ENCODE measurements at regions not wholly inside any gene's neighbourhood (a gene's known extent, or its start where the extent isn't known, plus 50 kb on each side); places are given as distances from the start of the nearest gene placed in this dataset.
"Not testable (repeated sequence)": the region's sequence is repeated elsewhere in the genome, so short reads cannot be mapped to it uniquely, and the experiment has no call there.

DNA sequence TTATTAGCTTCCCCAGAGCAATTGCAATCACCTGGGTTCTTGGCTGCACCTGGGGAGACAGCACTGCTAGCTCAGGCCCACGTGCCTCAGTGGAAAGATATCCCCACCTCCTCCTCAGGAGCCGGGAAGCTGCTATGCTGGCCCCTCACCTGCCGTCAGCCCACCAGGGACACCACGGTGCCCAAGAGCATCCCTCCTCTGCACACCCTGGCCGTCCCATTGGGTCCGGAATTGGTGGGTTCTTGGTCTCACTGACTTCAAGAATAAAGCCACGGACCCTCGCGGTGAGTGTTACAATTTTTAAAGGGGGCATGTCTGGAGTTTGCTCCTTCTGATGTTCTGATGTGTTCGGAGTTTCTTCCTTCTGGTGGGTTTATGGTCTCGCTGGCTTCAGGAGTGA lies 72.3 kb upstream of the MEF2A start:
- no peak overlapping the region for H3K27ac ChIP-seq
- TF ChIP-seq, protein P1, sequence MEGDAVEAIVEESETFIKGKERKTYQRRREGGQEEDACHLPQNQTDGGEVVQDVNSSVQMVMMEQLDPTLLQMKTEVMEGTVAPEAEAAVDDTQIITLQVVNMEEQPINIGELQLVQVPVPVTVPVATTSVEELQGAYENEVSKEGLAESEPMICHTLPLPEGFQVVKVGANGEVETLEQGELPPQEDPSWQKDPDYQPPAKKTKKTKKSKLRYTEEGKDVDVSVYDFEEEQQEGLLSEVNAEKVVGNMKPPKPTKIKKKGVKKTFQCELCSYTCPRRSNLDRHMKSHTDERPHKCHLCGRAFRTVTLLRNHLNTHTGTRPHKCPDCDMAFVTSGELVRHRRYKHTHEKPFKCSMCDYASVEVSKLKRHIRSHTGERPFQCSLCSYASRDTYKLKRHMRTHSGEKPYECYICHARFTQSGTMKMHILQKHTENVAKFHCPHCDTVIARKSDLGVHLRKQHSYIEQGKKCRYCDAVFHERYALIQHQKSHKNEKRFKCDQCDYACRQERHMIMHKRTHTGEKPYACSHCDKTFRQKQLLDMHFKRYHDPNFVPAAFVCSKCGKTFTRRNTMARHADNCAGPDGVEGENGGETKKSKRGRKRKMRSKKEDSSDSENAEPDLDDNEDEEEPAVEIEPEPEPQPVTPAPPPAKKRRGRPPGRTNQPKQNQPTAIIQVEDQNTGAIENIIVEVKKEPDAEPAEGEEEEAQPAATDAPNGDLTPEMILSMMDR (conservative IDR thresholded peaks at IDR 0.05; ENCODE audit: low read depth) = no peak
- ChIA-PET CTCF (interaction anchor here (0.6 kb wide), 1 partner anchor 39 kb away, joined by 3 read pairs; no protein-coding TSS in a partner anchor), POLR2A (ENCODE audit: low non-redundant PET) (no interaction called here)
- DNase-seq (ENCODE audit: low spot score) = no peak

DNA sequence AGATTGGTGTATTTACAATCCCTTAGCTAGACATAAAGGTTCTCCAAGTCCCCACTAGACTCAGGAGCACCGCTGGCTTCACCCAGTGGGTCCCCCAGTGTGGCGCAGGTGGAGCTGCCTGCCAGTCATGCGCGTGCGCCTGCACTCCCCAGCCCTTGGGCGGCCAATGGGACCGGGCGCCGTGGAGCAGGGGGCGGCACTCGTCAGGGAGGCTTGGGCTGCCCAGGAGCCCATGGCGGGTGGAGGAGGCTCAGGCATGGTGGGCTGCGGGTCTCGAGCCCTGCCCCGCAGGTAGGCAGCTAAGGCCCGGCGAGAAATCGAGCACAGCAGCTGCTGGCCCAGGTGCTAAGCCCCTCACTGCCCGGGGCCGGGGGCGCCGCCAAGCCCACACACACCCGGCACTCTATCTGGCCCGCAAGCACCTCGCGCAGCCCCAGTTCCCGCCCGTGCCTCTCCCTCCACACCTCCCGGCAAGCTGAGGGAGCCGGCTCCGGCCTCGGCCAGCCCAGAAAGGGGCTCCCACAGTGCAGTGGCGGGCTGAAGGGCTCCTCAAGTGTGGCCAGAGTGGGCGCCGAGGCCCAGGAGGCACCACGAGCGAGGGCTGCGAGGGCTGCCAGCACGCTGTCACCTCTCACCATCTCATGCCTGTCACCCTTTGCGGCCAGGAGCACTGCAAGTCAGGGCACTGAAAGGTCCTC lies 71.1 kb upstream of the MEF2A start:
- DNase-seq (ENCODE audit: low spot score); H3K27ac ChIP-seq; CTCF ChIA-PET: not testable (repeated sequence)
- POLR2A ChIA-PET (ENCODE audit: low non-redundant PET) = interaction anchor here (0.6 kb wide), 1 partner anchor 84 kb away, joined by 4 read pairs; no protein-coding TSS in a partner anchor

DNA sequence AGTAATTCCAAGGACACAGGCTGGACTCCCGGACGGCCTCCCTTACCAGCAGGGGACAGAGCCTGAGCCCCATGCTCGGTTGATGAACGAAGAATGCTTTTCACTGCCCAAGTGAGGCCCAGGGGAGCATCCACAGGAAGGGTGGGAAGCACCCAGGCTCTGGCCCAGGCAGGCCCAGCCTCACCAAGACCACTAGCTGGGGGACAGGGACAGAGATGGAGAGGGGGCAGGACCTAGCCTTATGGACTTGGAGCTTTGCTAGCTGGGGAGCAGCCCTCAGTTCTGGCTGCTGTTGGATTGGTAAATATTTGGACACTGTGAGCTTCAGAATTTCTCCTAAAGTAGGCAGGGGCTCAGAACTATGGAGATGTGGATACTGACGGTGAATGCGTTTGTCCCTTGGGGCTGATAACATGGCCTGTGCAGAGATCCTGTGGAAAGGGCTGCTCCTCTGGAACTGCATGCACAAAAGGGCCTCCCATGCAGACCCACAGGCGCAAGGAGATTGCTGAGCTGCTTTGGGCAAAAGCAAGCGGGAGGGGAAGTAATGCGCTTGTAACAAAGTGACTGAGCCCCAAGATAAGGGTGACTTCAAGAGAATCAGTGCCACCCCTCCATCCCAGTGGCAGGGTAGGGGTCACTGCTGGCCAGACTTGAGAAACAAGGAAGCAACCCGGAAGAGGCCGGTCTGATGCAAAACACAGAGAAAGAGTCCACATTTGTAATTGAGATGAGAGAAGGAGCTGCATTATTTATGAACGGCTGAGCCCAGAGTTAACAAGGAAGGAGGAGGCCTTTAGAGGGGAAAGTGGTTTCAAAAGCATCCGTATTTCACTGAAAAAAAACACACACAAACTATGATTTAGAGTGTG lies 70.1 kb upstream of the MEF2A start:
- peak overlapping the region; percentile 8 for H3K27ac ChIP-seq
- TF ChIP-seq, protein P1 (conservative IDR thresholded peaks at IDR 0.05; ENCODE audit: low read depth) = no peak
- ChIA-PET POLR2A (ENCODE audit: low non-redundant PET) (no interaction called here), CTCF (no interaction called here)
- DNase-seq (ENCODE audit: low spot score) = no peak

DNA sequence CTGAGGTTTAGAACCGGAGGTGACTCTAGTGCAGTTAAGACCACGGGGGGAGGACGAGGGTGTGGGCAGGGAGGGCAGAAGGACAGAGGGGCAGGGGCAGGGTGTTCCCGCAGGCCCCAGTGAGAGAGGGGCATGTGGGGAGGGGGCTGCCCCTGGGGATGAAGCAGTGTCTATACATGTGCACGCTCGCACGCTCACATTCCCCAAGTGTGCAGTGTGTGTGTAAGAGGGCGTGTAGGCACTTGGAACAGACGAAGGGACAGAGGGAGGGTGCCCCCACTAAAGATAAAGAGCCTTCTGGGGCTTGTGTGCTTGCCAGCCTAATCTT lies 69.5 kb upstream of the MEF2A start:
- POLR2A ChIA-PET (ENCODE audit: low non-redundant PET) = no interaction called here
- CTCF ChIA-PET = no interaction called here
- TF ChIP-seq, protein P1 (conservative IDR thresholded peaks at IDR 0.05; ENCODE audit: low read depth) = no peak
- no peak for DNase-seq (ENCODE audit: low spot score)
- peak overlapping the region; percentile 8 for H3K27ac ChIP-seq

DNA sequence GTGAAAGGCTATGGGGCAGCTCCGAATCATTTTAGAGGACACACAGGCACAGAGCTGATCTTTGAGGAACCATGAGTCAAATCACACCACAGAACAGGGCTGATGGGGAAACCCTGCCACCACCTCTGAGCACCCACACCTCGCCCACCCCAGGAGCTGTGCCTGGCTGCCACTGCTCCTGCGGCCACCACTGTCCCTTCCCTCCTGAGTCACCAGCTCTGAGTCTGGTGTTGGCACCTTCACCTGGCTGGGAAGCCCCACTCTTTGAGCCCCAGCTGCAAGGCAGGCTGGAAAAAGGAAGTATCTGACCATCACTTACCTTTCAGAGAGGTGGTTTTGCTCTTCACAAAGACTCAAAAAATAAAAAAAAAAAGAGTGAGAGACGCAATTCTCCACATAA lies 63.6 kb upstream of the MEF2A start:
- CTCF ChIA-PET = interaction anchor here (0.6 kb wide), 1 partner anchor 231 kb away, joined by 6 read pairs; no protein-coding TSS in a partner anchor

DNA sequence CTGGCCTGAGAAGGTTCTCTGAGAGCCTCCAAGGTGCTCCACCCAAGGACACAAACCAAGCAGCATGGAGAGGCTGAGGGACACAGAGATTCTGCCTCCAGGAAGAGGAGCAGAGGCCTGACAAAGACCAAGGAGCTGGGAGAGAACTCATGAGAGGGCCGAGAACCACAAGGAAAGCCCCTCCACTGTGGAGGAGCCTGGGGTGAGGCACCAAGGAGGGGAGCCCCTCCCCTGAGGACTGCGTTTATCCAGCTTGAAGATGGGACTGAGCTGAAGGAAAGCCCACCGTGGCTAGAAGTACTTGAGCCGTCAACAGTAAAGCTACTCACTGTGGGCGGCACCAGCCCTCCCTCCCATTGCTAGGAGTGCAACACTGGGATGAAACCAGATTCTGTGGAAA lies 63.1 kb upstream of the MEF2A start:
- POLR2A ChIA-PET (ENCODE audit: low non-redundant PET) = no interaction called here
- CTCF ChIA-PET = interaction anchor here (0.6 kb wide), 1 partner anchor 232 kb away, joined by 6 read pairs; no protein-coding TSS in a partner anchor
- DNase-seq (ENCODE audit: low spot score) = no peak
- TF ChIP-seq, protein P1 (conservative IDR thresholded peaks at IDR 0.05; ENCODE audit: low read depth) = no peak
- H3K27ac ChIP-seq = no peak overlapping the region

More for the DNA sequence above, 63.6 kb upstream of the MEF2A start:
- no peak overlapping the region for H3K27ac ChIP-seq
- DNase-seq (ENCODE audit: low spot score) = no peak
- POLR2A ChIA-PET (ENCODE audit: low non-redundant PET) = no interaction called here
- TF ChIP-seq, protein P1 (conservative IDR thresholded peaks at IDR 0.05; ENCODE audit: low read depth) = no peak

DNA sequence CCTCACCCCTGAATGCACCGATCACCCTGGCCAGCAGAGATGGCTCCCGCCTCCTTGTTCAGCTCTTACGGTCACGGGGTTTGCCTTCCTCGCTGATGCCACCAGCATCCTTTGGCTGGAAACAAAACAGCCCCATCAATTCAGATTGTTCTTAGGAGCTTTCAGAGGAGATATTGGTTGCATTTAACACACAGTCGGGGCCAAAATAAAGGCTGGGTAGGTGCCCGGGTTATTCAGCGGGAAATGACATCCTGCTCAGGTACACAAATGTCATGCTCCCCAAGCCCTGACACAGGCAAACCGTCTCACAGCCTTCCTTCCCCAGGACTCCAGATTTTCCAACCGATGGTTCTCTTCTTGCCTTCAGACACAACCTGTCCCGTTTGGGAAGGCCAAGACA lies 62.4 kb upstream of the MEF2A start:
- ChIA-PET CTCF (interaction anchor here (0.6 kb wide), 1 partner anchor 131 kb away, joined by 5 read pairs; no protein-coding TSS in a partner anchor), POLR2A (ENCODE audit: low non-redundant PET) (no interaction called here)
- H3K27ac ChIP-seq = no peak overlapping the region
- DNase-seq (ENCODE audit: low spot score) = no peak
- TF ChIP-seq, protein P1 (conservative IDR thresholded peaks at IDR 0.05; ENCODE audit: low read depth) = no peak
